SK-N-MC (cell line): ENCODE measurements at regions not wholly inside any gene's neighbourhood (a gene's known extent, or its start where the extent isn't known, plus 50 kb on each side); places are given as distances from the start of the nearest gene placed in this dataset.

ENCODE experiments used
- DNase-seq: peaks from one replicate; pipeline ENCODE4 v3.0.0-alpha.2; 2011; ENCODE audit warnings: low read depth, low spot score
- H3K27ac ChIP-seq: fragments of 200-600 bp; sonication (generic); 2 replicates; pipeline ENCODE4 v1.5.1; 2016; ENCODE audit warnings: mixed run types
- H3K36me3 ChIP-seq: fragments of 200-600 bp; sonication (generic); 2 replicates; pipeline ENCODE4 v1.6.1; 2017; ENCODE audit warnings: antibody characterized with exemption, low read length, mixed read lengths; ENCODE audit not compliant: insufficient read depth
- H3K4me3 ChIP-seq: fragments of 200-600 bp; sonication (generic); 2 replicates; pipeline ENCODE4 v1.5.1; 2016
- H3K9ac ChIP-seq: fragments of 200-600 bp; sonication (generic); 2 replicates; pipeline ENCODE4 v1.8.0; 2017; ENCODE audit warnings: mixed run types, mixed read lengths; ENCODE audit not compliant: insufficient read length
- H3K9me3 ChIP-seq: fragments of 200-600 bp; sonication (generic); 2 replicates; pipeline ENCODE4 v1.6.1; 2017; ENCODE audit warnings: low read depth, mild to moderate bottlenecking, antibody characterized with exemption, low read length, moderate library complexity, mixed read lengths
- EZH2 ChIP-seq: fragments of 200-600 bp; sonication (generic); IDR thresholded peaks from one replicate; pipeline ENCODE4 v1.6.1; 2017; ENCODE audit warnings: antibody characterized with exemption
- FOXP2 ChIP-seq: optimal IDR thresholded peaks from 2 replicates; pipeline ENCODE3; 2011; ENCODE audit warnings: mild to moderate bottlenecking, moderate library complexity; ENCODE audit not compliant: insufficient read depth; ENCODE audit errors: extremely low read length, control extremely low read depth
- POLR2AphosphoS5 ChIP-seq: IDR thresholded peaks from 2 replicates; pipeline ENCODE4 v1.6.1; 2012; ENCODE audit warnings: mild to moderate bottlenecking, low read depth, low read length, borderline replicate concordance

DNA sequence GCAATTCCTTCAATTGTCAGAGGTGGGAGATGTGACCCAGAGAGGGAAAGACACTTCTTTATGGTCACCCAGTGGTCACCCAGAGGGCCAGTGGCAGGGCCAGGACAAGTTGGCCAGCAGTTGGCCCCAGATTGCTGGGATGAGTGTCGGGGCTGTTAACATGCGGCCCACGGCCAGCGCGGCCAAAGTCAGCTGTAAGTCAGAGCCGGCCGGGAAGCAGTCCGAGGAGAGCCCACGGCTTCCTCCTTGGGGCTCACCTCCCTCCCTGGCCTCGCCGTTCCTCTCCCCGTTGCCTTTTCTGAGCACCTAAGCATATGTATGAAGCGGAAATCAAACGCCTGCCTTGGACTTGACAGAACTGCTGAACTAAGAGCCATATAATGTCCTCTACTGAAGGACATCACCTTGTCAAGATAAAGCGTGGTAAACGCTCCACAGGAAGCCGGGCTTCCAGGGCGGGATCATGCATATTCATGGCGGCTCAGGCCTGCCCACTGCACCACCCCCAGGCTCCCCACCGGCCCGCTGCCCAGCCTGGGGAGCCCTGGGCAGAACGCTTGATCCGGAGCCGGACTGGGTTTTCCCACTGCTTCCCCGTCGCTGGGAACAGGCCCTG lies 245.4 kb upstream of the POU3F1 start:
- no peak overlapping the region for H3K4me3 ChIP-seq
- H3K27ac ChIP-seq: no peak overlapping the region
- no peak overlapping the region for H3K9ac ChIP-seq
- H3K9me3 ChIP-seq: no peaks in the 10 kb centered on the region
- TF ChIP-seq POLR2AphosphoS5 (no peak), FOXP2 (no peak), EZH2 (no peak)
- DNase-seq: no peak
- no peaks in the 10 kb centered on the region for H3K36me3 ChIP-seq

GRCh38 chr1:38291336-38291735 lies 244.7 kb upstream of the POU3F1 start:
- no peak for DNase-seq

GRCh38 chr1:38289034-38289433 lies 242.4 kb upstream of the POU3F1 start:
- TF ChIP-seq POLR2AphosphoS5 (no peak), FOXP2 (no peak), EZH2 (no peak)
- Histone ChIP-seq H3K9ac (no peak overlapping the region), H3K36me3 (no peaks in the 10 kb centered on the region), H3K4me3 (no peak overlapping the region), H3K9me3 (no peaks in the 10 kb centered on the region), H3K27ac (no peak overlapping the region)
- no peak for DNase-seq

More at GRCh38 chr1:38291336-38291735, 244.7 kb upstream of the POU3F1 start:
- H3K27ac ChIP-seq: no peak overlapping the region
- H3K4me3 ChIP-seq: no peak overlapping the region
- H3K9ac ChIP-seq: no peak overlapping the region
- no peak for TF ChIP-seq FOXP2
- no peak for TF ChIP-seq POLR2AphosphoS5
- no peak for TF ChIP-seq EZH2
- H3K9me3 ChIP-seq: no peaks in the 10 kb centered on the region
- no peaks in the 10 kb centered on the region for H3K36me3 ChIP-seq

- Histone ChIP-seq H3K27ac (no peak overlapping the region), H3K9ac (no peak overlapping the region), H3K4me3 (no peak overlapping the region), H3K9me3 (no peaks in the 10 kb centered on the region), H3K36me3 (no peaks in the 10 kb centered on the region)
- TF ChIP-seq EZH2: no peak
- TF ChIP-seq FOXP2: no peak
- TF ChIP-seq POLR2AphosphoS5: no peak
- DNase-seq: no peak
Measured at GRCh38 chr1:38287547-38287946, 241.0 kb upstream of the POU3F1 start.

- Histone ChIP-seq H3K4me3 (no peak overlapping the region), H3K9ac (no peak overlapping the region), H3K36me3 (no peaks in the 10 kb centered on the region), H3K9me3 (no peaks in the 10 kb centered on the region), H3K27ac (no peak overlapping the region)
- no peak for DNase-seq
- TF ChIP-seq EZH2 (no peak), FOXP2 (no peak), POLR2AphosphoS5 (no peak)
Measured at GRCh38 chr1:38287036-38287435, 240.4 kb upstream of the POU3F1 start.

GRCh38 chr1:38285807-38286530 lies 239.4 kb upstream of the POU3F1 start:
- H3K36me3 ChIP-seq: no peaks in the 10 kb centered on the region
- no peak overlapping the region for H3K27ac ChIP-seq
- DNase-seq: no peak
- no peak overlapping the region for H3K4me3 ChIP-seq
- TF ChIP-seq POLR2AphosphoS5: no peak
- TF ChIP-seq FOXP2: no peak
- TF ChIP-seq EZH2: no peak
- no peak overlapping the region for H3K9ac ChIP-seq
- no peaks in the 10 kb centered on the region for H3K9me3 ChIP-seq

DNA sequence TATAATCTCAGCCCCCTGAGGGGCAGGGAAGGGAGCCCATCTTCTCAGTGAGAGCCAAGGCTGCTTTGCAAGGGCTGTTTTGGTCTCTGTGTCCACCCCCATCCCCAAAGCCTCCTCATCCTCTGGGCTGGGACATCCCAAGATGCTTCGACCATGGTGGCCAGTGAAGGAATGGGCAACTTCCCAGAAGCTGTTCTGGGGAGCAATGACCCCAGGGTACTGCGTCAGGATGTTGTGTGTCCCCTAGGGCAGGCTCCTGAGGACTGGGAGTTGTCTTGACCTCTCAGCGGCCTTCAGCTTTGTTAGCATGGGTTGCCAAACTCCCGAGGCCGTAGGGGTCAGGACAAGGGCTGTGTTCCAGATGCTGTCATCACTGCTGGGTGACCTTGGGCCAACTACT lies 238.4 kb upstream of the POU3F1 start:
- TF ChIP-seq POLR2AphosphoS5: no peak
- TF ChIP-seq EZH2: no peak
- no peak for TF ChIP-seq FOXP2
- DNase-seq: no peak
- Histone ChIP-seq H3K36me3 (no peaks in the 10 kb centered on the region), H3K27ac (no peak overlapping the region), H3K9me3 (no peaks in the 10 kb centered on the region), H3K9ac (no peak overlapping the region), H3K4me3 (no peak overlapping the region)

- Histone ChIP-seq H3K9me3 (no peaks in the 10 kb centered on the region; the same call in 1 of the 2 replicates), H3K9ac (no peak overlapping the region), H3K36me3 (no peaks in the 10 kb centered on the region), H3K27ac (no peak overlapping the region), H3K4me3 (no peak overlapping the region)
- TF ChIP-seq EZH2 (no peak), POLR2AphosphoS5 (no peak)
- no peak for DNase-seq
Measured at GRCh38 chr1:38283696-38284470, 237.3 kb upstream of the POU3F1 start.

- Histone ChIP-seq H3K36me3 (no peaks in the 10 kb centered on the region), H3K9ac (no peak overlapping the region), H3K4me3 (no peak overlapping the region), H3K9me3 (no peaks in the 10 kb centered on the region; the same call in 1 of the 2 replicates), H3K27ac (no peak overlapping the region)
- DNase-seq: no peak
- no peak for TF ChIP-seq FOXP2
Measured at GRCh38 chr1:38279148-38279547, 232.6 kb upstream of the POU3F1 start.
